Activated CD8-positive, alpha-beta T cell treated with anti-CD3 and anti-CD28 coated beads for 36 hours (primary cell): ENCODE measurements at regions not wholly inside any gene's neighbourhood (a gene's known extent, or its start where the extent isn't known, plus 50 kb on each side); places are given as distances from the start of the nearest gene placed in this dataset.

ENCODE experiments used
- ATAC-seq: fragments of 200-7000 bp; cut with Tn5 transposase; one replicate; pipeline ENCODE4 v1.10.0; 2021; ENCODE audit warnings: mild to moderate bottlenecking, moderate library complexity
- CTCF ChIA-PET: fragments of 350-600 bp; sonication (Branson Sonifier 250); formaldehyde crosslinking; loops from one replicate; lab custom pipeline; 2021; ENCODE audit warnings: antibody characterized with exemption; lab: Charles Lee
- POLR2A ChIA-PET: fragments of 350-600 bp; sonication (Branson Sonifier 250); formaldehyde crosslinking; loops from one replicate; lab custom pipeline; 2021; ENCODE audit warnings: antibody characterized with exemption; lab: Charles Lee
- DNase-seq: peaks from one replicate; pipeline ENCODE4 v3.0.0-alpha.2; 2020
- H3K27ac Mint-ChIP-seq: one replicate; pipeline ENCODE4 v1.8.0; 2021; ENCODE audit warnings: mild to moderate bottlenecking, mixed read lengths
- H3K27me3 Mint-ChIP-seq: one replicate; pipeline ENCODE4 v1.8.0; 2021; ENCODE audit warnings: mixed read lengths
- H3K36me3 Mint-ChIP-seq: one replicate; pipeline ENCODE4 v1.8.0; 2021; ENCODE audit warnings: low read depth, mixed read lengths
- H3K4me1 Mint-ChIP-seq: one replicate; pipeline ENCODE4 v1.8.0; 2021; ENCODE audit warnings: low read depth, mixed read lengths
- H3K4me3 Mint-ChIP-seq: one replicate; pipeline ENCODE4 v1.8.0; 2021; ENCODE audit warnings: mild to moderate bottlenecking, moderate library complexity, mixed read lengths
- H3K9me3 Mint-ChIP-seq: one replicate; pipeline ENCODE4 v1.8.0; 2021; ENCODE audit warnings: mixed read lengths
- CTCF ChIP-seq: fragments of 200-600 bp; IDR thresholded peaks from one replicate; pipeline ENCODE4 v1.8.0; 2022; ENCODE audit warnings: antibody characterized with exemption, mild to moderate bottlenecking
- intact Hi-C: fragments of 100-400 bp; cut with micrococcal nuclease; formaldehyde crosslinking; loops from one replicate; pipeline ENCODE4 v1.10.0; 2022

- Mint-ChIP-seq H3K27me3 (peaks cover 12% of the 10 kb centered on the region), H3K9me3 (peaks cover 2% of the 10 kb centered on the region), H3K36me3 (no peaks in the 10 kb centered on the region), H3K27ac (no peak overlapping the region), H3K4me3 (no peak overlapping the region), H3K4me1 (peaks cover 4% of the 10 kb centered on the region)
- no peak for TF ChIP-seq CTCF
- intact Hi-C loops = no loop called here
- ATAC-seq (peak; percentile 98), DNase-seq (peak; percentile 68)
- ChIA-PET CTCF (no interaction called here), POLR2A (no interaction called here)
Observed at GRCh38 chr5:3277590-3278196, 317.9 kb upstream of the IRX1 start.

- H3K4me1 Mint-ChIP-seq = peaks cover 4% of the 10 kb centered on the region
- no peak overlapping the region for H3K27ac Mint-ChIP-seq
- intact Hi-C loops = no loop called here
- H3K27me3 Mint-ChIP-seq = peaks cover 12% of the 10 kb centered on the region
- no peaks in the 10 kb centered on the region for H3K9me3 Mint-ChIP-seq
- CTCF ChIA-PET = no interaction called here
- H3K36me3 Mint-ChIP-seq = no peaks in the 10 kb centered on the region
- DNase-seq (no peak), ATAC-seq (no peak)
- H3K4me3 Mint-ChIP-seq = no peak overlapping the region
- no peak for TF ChIP-seq CTCF
- POLR2A ChIA-PET = no interaction called here
Observed at GRCh38 chr5:3276896-3277295, 318.7 kb upstream of the IRX1 start.

- no peaks in the 10 kb centered on the region for H3K9me3 Mint-ChIP-seq
- no peak overlapping the region for H3K27ac Mint-ChIP-seq
- ATAC-seq = no peak
- POLR2A ChIA-PET = no interaction called here
- H3K36me3 Mint-ChIP-seq = no peaks in the 10 kb centered on the region
- H3K4me1 Mint-ChIP-seq = no peaks in the 10 kb centered on the region
- CTCF ChIA-PET = no interaction called here
- H3K27me3 Mint-ChIP-seq = no peaks in the 10 kb centered on the region
- no peak for DNase-seq
- intact Hi-C loops = no loop called here
- no peak for TF ChIP-seq CTCF
- H3K4me3 Mint-ChIP-seq = no peak overlapping the region
Observed at GRCh38 chr5:3269395-3270169, 326.1 kb upstream of the IRX1 start.

- Mint-ChIP-seq H3K4me3 (no peak overlapping the region), H3K27me3 (no peaks in the 10 kb centered on the region), H3K4me1 (no peaks in the 10 kb centered on the region), H3K9me3 (no peaks in the 10 kb centered on the region), H3K36me3 (no peaks in the 10 kb centered on the region), H3K27ac (no peak overlapping the region)
- no peak for TF ChIP-seq CTCF
- intact Hi-C loops = no loop called here
- POLR2A ChIA-PET = no interaction called here
- ATAC-seq = no peak
- CTCF ChIA-PET = no interaction called here
- no peak for DNase-seq
Observed at GRCh38 chr5:3268760-3269330, 326.8 kb upstream of the IRX1 start.

GRCh38 chr5:3266861-3267260, 328.8 kb upstream of the IRX1 start:
- no peaks in the 10 kb centered on the region for H3K9me3 Mint-ChIP-seq
- ChIA-PET POLR2A (no interaction called here), CTCF (no interaction called here)
- no peak overlapping the region for H3K27ac Mint-ChIP-seq
- no peaks in the 10 kb centered on the region for H3K27me3 Mint-ChIP-seq
- H3K36me3 Mint-ChIP-seq = no peaks in the 10 kb centered on the region
- intact Hi-C loops = no loop called here
- TF ChIP-seq CTCF = no peak
- ATAC-seq = no peak
- DNase-seq = no peak
- no peaks in the 10 kb centered on the region for H3K4me1 Mint-ChIP-seq
- no peak overlapping the region for H3K4me3 Mint-ChIP-seq
